CD4-positive, alpha-beta memory T cell (primary cell): ENCODE measurements at regions not wholly inside any gene's neighbourhood (a gene's known extent, or its start where the extent isn't known, plus 50 kb on each side); places are given as distances from the start of the nearest gene placed in this dataset.

ENCODE experiments used
- CTCF ChIA-PET: fragments of 350-600 bp; sonication (Branson Sonifier 250); formaldehyde crosslinking; loops from one replicate; lab custom pipeline; 2021; ENCODE audit warnings: inconsistent platforms; ENCODE audit not compliant: partially characterized antibody; lab: Charles Lee
- POLR2A ChIA-PET: fragments of 350-600 bp; sonication (Branson Sonifier 250); formaldehyde crosslinking; loops from one replicate; lab custom pipeline; 2021; ENCODE audit not compliant: partially characterized antibody; lab: Charles Lee
- DNase-seq, 5 donors: peaks; one replicate each; pipeline versions ENCODE4 v3.0.0 to v3.0.0-alpha.2; 2020 to 2022; ENCODE audit warnings: mixed read lengths in 1 of 5
- H3K27ac ChIP-seq: one replicate; pipeline ENCODE4 v1.7.0; 2013; ENCODE audit warnings: low read depth, low read length
- H3K27me3 ChIP-seq: 2 replicates; pipeline ENCODE4 v1.7.0; 2013; ENCODE audit warnings: mild to moderate bottlenecking, low read length, moderate library complexity; ENCODE audit not compliant: insufficient read depth
- H3K36me3 ChIP-seq: 2 replicates; pipeline ENCODE4 v1.7.0; 2013; ENCODE audit warnings: mild to moderate bottlenecking, low read length, moderate library complexity; ENCODE audit not compliant: insufficient read depth
- H3K4me1 ChIP-seq: 2 replicates; pipeline ENCODE4 v1.7.0; 2013; ENCODE audit warnings: mild to moderate bottlenecking, low read length, moderate library complexity; ENCODE audit not compliant: insufficient read depth
- H3K4me3 ChIP-seq, 2 donors: one replicate each; pipeline ENCODE4 v1.7.0; 2013; ENCODE audit warnings: low read length in 2 of 2, mild to moderate bottlenecking in 1 of 2
- H3K9me3 ChIP-seq, 2 donors: one replicate each; pipeline ENCODE4 v1.7.0; 2013; ENCODE audit warnings: low read length in 2 of 2, control low read depth in 1 of 2; ENCODE audit not compliant: control insufficient read depth in 1 of 2
- H3K27ac Mint-ChIP-seq, 7 donors: one replicate each; pipeline ENCODE4 v1.8.0; 2020 to 2021; ENCODE audit warnings: mixed read lengths in 7 of 7, mild to moderate bottlenecking in 6 of 7, inconsistent platforms in 3 of 7, moderate library complexity in 3 of 7
- H3K27me3 Mint-ChIP-seq, 2 donors: one replicate each; pipeline ENCODE4 v1.8.0; 2020 to 2021; ENCODE audit warnings: mixed read lengths in 2 of 2
- H3K36me3 Mint-ChIP-seq, 2 donors: one replicate each; pipeline ENCODE4 v1.8.0; 2020 to 2021; ENCODE audit warnings: mixed read lengths in 2 of 2, inconsistent platforms in 1 of 2, mild to moderate bottlenecking in 1 of 2
- H3K4me1 Mint-ChIP-seq, 4 donors: one replicate each; pipeline ENCODE4 v1.8.0; 2020 to 2021; ENCODE audit warnings: mixed read lengths in 4 of 4, mild to moderate bottlenecking in 1 of 4
- H3K4me3 Mint-ChIP-seq, 8 donors: one replicate each; pipeline ENCODE4 v1.8.0; 2020 to 2021; ENCODE audit warnings: mixed read lengths in 8 of 8, mild to moderate bottlenecking in 7 of 8, moderate library complexity in 6 of 8, inconsistent platforms in 3 of 8
- H3K9me3 Mint-ChIP-seq, 8 donors: one replicate each; pipeline ENCODE4 v1.8.0; 2020 to 2021; ENCODE audit warnings: mixed read lengths in 8 of 8, mild to moderate bottlenecking in 5 of 8, inconsistent platforms in 3 of 8, moderate library complexity in 1 of 8
- intact Hi-C: fragments of 100-400 bp; cut with micrococcal nuclease; formaldehyde crosslinking; loops from one replicate; pipeline ENCODE4 v1.15.1; 2023

GRCh38 chr12:13770576-13770975 lies 210.8 kb downstream of the GRIN2B start:
- peaks cover 0 to 2% (median 0%) of the 10 kb centered on the region in 8 donors for H3K9me3 Mint-ChIP-seq
- H3K4me3 Mint-ChIP-seq: no peak overlapping the region
- intact Hi-C loops: no loop called here
- Histone ChIP-seq H3K9me3 (no peaks in the 10 kb centered on the region), H3K36me3 (no peaks in the 10 kb centered on the region), H3K4me1 (no peaks in the 10 kb centered on the region), H3K4me3 (no peak overlapping the region), H3K27ac (no peak overlapping the region), H3K27me3 (no peaks in the 10 kb centered on the region)
- ChIA-PET POLR2A (no interaction called here), CTCF (no interaction called here)
- no peaks in the 10 kb centered on the region for H3K4me1 Mint-ChIP-seq
- no peak for DNase-seq
- H3K27ac Mint-ChIP-seq: no peak overlapping the region
- H3K36me3 Mint-ChIP-seq: no peaks in the 10 kb centered on the region
- no peaks in the 10 kb centered on the region for H3K27me3 Mint-ChIP-seq

GRCh38 chr12:13769966-13770365 lies 211.4 kb downstream of the GRIN2B start:
- Histone ChIP-seq H3K27ac (no peak overlapping the region), H3K36me3 (no peaks in the 10 kb centered on the region), H3K9me3 (no peaks in the 10 kb centered on the region), H3K4me1 (no peaks in the 10 kb centered on the region), H3K27me3 (no peaks in the 10 kb centered on the region), H3K4me3 (no peak overlapping the region)
- DNase-seq: no peak
- H3K4me3 Mint-ChIP-seq: no peak overlapping the region
- H3K27ac Mint-ChIP-seq: no peak overlapping the region
- no peaks in the 10 kb centered on the region for H3K36me3 Mint-ChIP-seq
- H3K4me1 Mint-ChIP-seq: no peaks in the 10 kb centered on the region
- H3K9me3 Mint-ChIP-seq: peaks cover 0 to 2% (median 0%) of the 10 kb centered on the region in 8 donors
- CTCF ChIA-PET: interaction anchor here (1.4 kb wide), 1 partner anchor 16 kb away, joined by 4 read pairs; no protein-coding TSS in a partner anchor
- POLR2A ChIA-PET: no interaction called here
- H3K27me3 Mint-ChIP-seq: no peaks in the 10 kb centered on the region
- intact Hi-C loops: no loop called here

- intact Hi-C loops: no loop called here
- Histone ChIP-seq H3K27ac (no peak overlapping the region), H3K9me3 (no peaks in the 10 kb centered on the region), H3K4me3 (no peak overlapping the region), H3K36me3 (no peaks in the 10 kb centered on the region), H3K4me1 (no peaks in the 10 kb centered on the region), H3K27me3 (no peaks in the 10 kb centered on the region)
- no peaks in the 10 kb centered on the region for H3K27me3 Mint-ChIP-seq
- no peak overlapping the region for H3K27ac Mint-ChIP-seq
- H3K9me3 Mint-ChIP-seq: peaks cover 0 to 2% (median 0%) of the 10 kb centered on the region in 8 donors
- no peaks in the 10 kb centered on the region for H3K36me3 Mint-ChIP-seq
- POLR2A ChIA-PET: no interaction called here
- H3K4me1 Mint-ChIP-seq: no peaks in the 10 kb centered on the region
- DNase-seq: no peak
- H3K4me3 Mint-ChIP-seq: no peak overlapping the region
- CTCF ChIA-PET: interaction anchor here (1.4 kb wide), 1 partner anchor 16 kb away, joined by 4 read pairs; no protein-coding TSS in a partner anchor
Observed at GRCh38 chr12:13769273-13769672, 212.1 kb downstream of the GRIN2B start.

- no peak overlapping the region for H3K4me3 ChIP-seq
- POLR2A ChIA-PET: no interaction called here
- Mint-ChIP-seq H3K36me3 (no peaks in the 10 kb centered on the region), H3K27ac (no peak overlapping the region), H3K4me3 (no peak overlapping the region), H3K9me3 (peaks cover 0 to 4% (median 0%) of the 10 kb centered on the region in 8 donors), H3K4me1 (no peaks in the 10 kb centered on the region), H3K27me3 (no peaks in the 10 kb centered on the region)
- H3K9me3 ChIP-seq: no peaks in the 10 kb centered on the region
- H3K27ac ChIP-seq: no peak overlapping the region
- CTCF ChIA-PET: no interaction called here
- DNase-seq: no peak
- no peaks in the 10 kb centered on the region for H3K27me3 ChIP-seq
- no peaks in the 10 kb centered on the region for H3K36me3 ChIP-seq
- no peaks in the 10 kb centered on the region for H3K4me1 ChIP-seq
- intact Hi-C loops: no loop called here
Observed at GRCh38 chr12:13764748-13765147, 216.7 kb downstream of the GRIN2B start.

GRCh38 chr12:13749389-13749788 lies 232.0 kb downstream of the GRIN2B start:
- ChIA-PET POLR2A (no interaction called here), CTCF (no interaction called here)
- H3K27me3 Mint-ChIP-seq: peaks cover 4 to 5% of the 10 kb centered on the region in 2 donors
- Histone ChIP-seq H3K27ac (no peak overlapping the region), H3K36me3 (no peaks in the 10 kb centered on the region), H3K4me3 (no peak overlapping the region), H3K27me3 (no peaks in the 10 kb centered on the region), H3K4me1 (no peaks in the 10 kb centered on the region), H3K9me3 (no peaks in the 10 kb centered on the region)
- H3K36me3 Mint-ChIP-seq: no peaks in the 10 kb centered on the region
- DNase-seq: no peak
- H3K4me3 Mint-ChIP-seq: no peak overlapping the region
- intact Hi-C loops: no loop called here
- peaks cover 0 to 3% (median 0%) of the 10 kb centered on the region in 8 donors for H3K9me3 Mint-ChIP-seq
- no peaks in the 10 kb centered on the region for H3K4me1 Mint-ChIP-seq
- H3K27ac Mint-ChIP-seq: no peak overlapping the region

- Mint-ChIP-seq H3K27ac (no peak overlapping the region), H3K9me3 (peaks cover 0 to 4% (median 0%) of the 10 kb centered on the region in 8 donors), H3K4me3 (no peak overlapping the region), H3K4me1 (no peaks in the 10 kb centered on the region), H3K36me3 (no peaks in the 10 kb centered on the region), H3K27me3 (peaks cover 6 to 12% of the 10 kb centered on the region in 2 donors)
- Histone ChIP-seq H3K9me3 (no peaks in the 10 kb centered on the region), H3K4me3 (no peak overlapping the region), H3K36me3 (no peaks in the 10 kb centered on the region), H3K27ac (no peak overlapping the region), H3K27me3 (no peaks in the 10 kb centered on the region), H3K4me1 (no peaks in the 10 kb centered on the region)
- DNase-seq: no peak
- ChIA-PET CTCF (no interaction called here), POLR2A (no interaction called here)
- intact Hi-C loops: no loop called here
Observed at GRCh38 chr12:13745111-13745860, 236.1 kb downstream of the GRIN2B start.

GRCh38 chr12:13744561-13744960 lies 236.8 kb downstream of the GRIN2B start:
- POLR2A ChIA-PET: no interaction called here
- intact Hi-C loops: no loop called here
- H3K36me3 Mint-ChIP-seq: no peaks in the 10 kb centered on the region
- no peak overlapping the region for H3K4me3 ChIP-seq
- no peak overlapping the region for H3K4me3 Mint-ChIP-seq
- no peaks in the 10 kb centered on the region for H3K9me3 ChIP-seq
- peaks cover 4 to 12% of the 10 kb centered on the region in 2 donors for H3K27me3 Mint-ChIP-seq
- no peaks in the 10 kb centered on the region for H3K4me1 Mint-ChIP-seq
- no peaks in the 10 kb centered on the region for H3K36me3 ChIP-seq
- CTCF ChIA-PET: no interaction called here
- H3K9me3 Mint-ChIP-seq: peaks cover 0 to 4% (median 0%) of the 10 kb centered on the region in 8 donors
- H3K4me1 ChIP-seq: no peaks in the 10 kb centered on the region
- peak overlapping the region in 1 of 7 donors; percentile 1 for H3K27ac Mint-ChIP-seq
- DNase-seq: no peak
- H3K27ac ChIP-seq: no peak overlapping the region
- no peaks in the 10 kb centered on the region for H3K27me3 ChIP-seq
